IPS-18a (cell line): ENCODE measurements at regions not wholly inside any gene's neighbourhood (a gene's known extent, or its start where the extent isn't known, plus 50 kb on each side); places are given as distances from the start of the nearest gene placed in this dataset.

ENCODE experiments used
- H3K27ac ChIP-seq: one replicate; pipeline ENCODE4 v1.5.1; 2013; ENCODE audit warnings: low read length
- H3K27me3 ChIP-seq: one replicate; pipeline ENCODE4 v1.6.1; 2013; ENCODE audit warnings: mild to moderate bottlenecking, low read length; ENCODE audit not compliant: control insufficient read depth, insufficient read depth
- H3K36me3 ChIP-seq: one replicate; pipeline ENCODE4 v1.6.1; 2013; ENCODE audit warnings: low read depth, low read length; ENCODE audit not compliant: control insufficient read depth
- H3K4me1 ChIP-seq: one replicate; pipeline ENCODE4 v1.6.1; 2013; ENCODE audit warnings: low read depth, low read length; ENCODE audit not compliant: control insufficient read depth
- H3K4me3 ChIP-seq: one replicate; pipeline ENCODE4 v1.5.1; 2013; ENCODE audit warnings: low read length
- H3K9ac ChIP-seq: one replicate; pipeline ENCODE4 v1.6.1; 2013; ENCODE audit warnings: mild to moderate bottlenecking, low read length, moderate library complexity
- H3K9me3 ChIP-seq: one replicate; pipeline ENCODE4 v1.6.1; 2013; ENCODE audit warnings: low read depth, low read length; ENCODE audit not compliant: control insufficient read depth

GRCh38 chr12:124097701-124098100 lies 124.7 kb downstream of the ZNF664 start:
- H3K36me3 ChIP-seq, result no peaks in the 10 kb centered on the region
- H3K4me3 ChIP-seq, result no peak overlapping the region
- H3K27me3 ChIP-seq, result no peaks in the 10 kb centered on the region
- H3K27ac ChIP-seq, result no peak overlapping the region
- no peak overlapping the region for H3K9ac ChIP-seq
- no peaks in the 10 kb centered on the region for H3K4me1 ChIP-seq
- H3K9me3 ChIP-seq, result no peaks in the 10 kb centered on the region

- Histone ChIP-seq H3K27ac (no peak overlapping the region), H3K9ac (no peak overlapping the region), H3K9me3 (no peaks in the 10 kb centered on the region), H3K4me3 (no peak overlapping the region), H3K27me3 (no peaks in the 10 kb centered on the region), H3K36me3 (no peaks in the 10 kb centered on the region), H3K4me1 (no peaks in the 10 kb centered on the region)
These were observed 125.2 kb downstream of the ZNF664 start for GRCh38 chr12:124098101-124098757.

GRCh38 chr12:124098887-124099286 lies 125.9 kb downstream of the ZNF664 start:
- Histone ChIP-seq H3K36me3 (no peaks in the 10 kb centered on the region), H3K4me1 (no peaks in the 10 kb centered on the region), H3K9me3 (no peaks in the 10 kb centered on the region), H3K27ac (no peak overlapping the region), H3K27me3 (no peaks in the 10 kb centered on the region), H3K9ac (no peak overlapping the region), H3K4me3 (no peak overlapping the region)

- no peaks in the 10 kb centered on the region for H3K9me3 ChIP-seq
- no peak overlapping the region for H3K27ac ChIP-seq
- no peaks in the 10 kb centered on the region for H3K27me3 ChIP-seq
These were observed 126.6 kb downstream of the ZNF664 start for GRCh38 chr12:124099661-124100060.

GRCh38 chr12:124100572-124101178 lies 127.7 kb downstream of the ZNF664 start:
- Histone ChIP-seq H3K9ac (no peak overlapping the region), H3K27ac (no peak overlapping the region), H3K27me3 (no peaks in the 10 kb centered on the region), H3K9me3 (no peaks in the 10 kb centered on the region), H3K4me3 (no peak overlapping the region), H3K36me3 (no peaks in the 10 kb centered on the region), H3K4me1 (no peaks in the 10 kb centered on the region)

More at GRCh38 chr12:124099661-124100060, 126.6 kb downstream of the ZNF664 start:
- H3K4me1 ChIP-seq, result no peaks in the 10 kb centered on the region
- H3K4me3 ChIP-seq, result no peak overlapping the region
- H3K36me3 ChIP-seq, result no peaks in the 10 kb centered on the region
- H3K9ac ChIP-seq, result no peak overlapping the region

GRCh38 chr12:124105546-124105945 lies 132.5 kb downstream of the ZNF664 start:
- Histone ChIP-seq H3K9me3 (peaks cover 5% of the 10 kb centered on the region), H3K4me3 (no peak overlapping the region), H3K27ac (no peak overlapping the region), H3K9ac (no peak overlapping the region), H3K36me3 (no peaks in the 10 kb centered on the region), H3K27me3 (no peaks in the 10 kb centered on the region), H3K4me1 (peaks cover 7% of the 10 kb centered on the region)

- Histone ChIP-seq H3K36me3 (no peaks in the 10 kb centered on the region), H3K27ac (no peak overlapping the region), H3K9ac (no peak overlapping the region), H3K4me3 (no peak overlapping the region), H3K4me1 (peaks cover 10% of the 10 kb centered on the region), H3K27me3 (no peaks in the 10 kb centered on the region), H3K9me3 (peaks cover 5% of the 10 kb centered on the region)
These were observed 134.3 kb downstream of the ZNF664 start for GRCh38 chr12:124107351-124107750.

GRCh38 chr12:124109760-124110159 lies 136.7 kb downstream of the ZNF664 start:
- no peak overlapping the region for H3K27ac ChIP-seq
- H3K9me3 ChIP-seq, result peaks cover 5% of the 10 kb centered on the region
- no peaks in the 10 kb centered on the region for H3K27me3 ChIP-seq
- H3K4me1 ChIP-seq, result peaks cover 10% of the 10 kb centered on the region
- H3K4me3 ChIP-seq, result no peak overlapping the region
- H3K36me3 ChIP-seq, result no peaks in the 10 kb centered on the region
- no peak overlapping the region for H3K9ac ChIP-seq

- Histone ChIP-seq H3K9me3 (peaks cover 5% of the 10 kb centered on the region), H3K4me1 (peaks cover 10% of the 10 kb centered on the region), H3K27ac (no peak overlapping the region), H3K36me3 (no peaks in the 10 kb centered on the region), H3K27me3 (no peaks in the 10 kb centered on the region), H3K4me3 (no peak overlapping the region), H3K9ac (no peak overlapping the region)
These were observed 137.4 kb downstream of the ZNF664 start for GRCh38 chr12:124110372-124110883.

- H3K9ac ChIP-seq, result no peak overlapping the region
- H3K4me3 ChIP-seq, result no peak overlapping the region
- no peaks in the 10 kb centered on the region for H3K27me3 ChIP-seq
- no peak overlapping the region for H3K27ac ChIP-seq
- no peaks in the 10 kb centered on the region for H3K36me3 ChIP-seq
- H3K9me3 ChIP-seq, result peaks cover 5% of the 10 kb centered on the region
- peaks cover 10% of the 10 kb centered on the region for H3K4me1 ChIP-seq
These were observed 138.0 kb downstream of the ZNF664 start for GRCh38 chr12:124111006-124111405.

- Histone ChIP-seq H3K27ac (no peak overlapping the region), H3K27me3 (no peaks in the 10 kb centered on the region), H3K9ac (no peak overlapping the region), H3K4me3 (no peak overlapping the region), H3K4me1 (peaks cover 13% of the 10 kb centered on the region), H3K36me3 (no peaks in the 10 kb centered on the region), H3K9me3 (no peaks in the 10 kb centered on the region)
These were observed 141.3 kb downstream of the ZNF664 start for GRCh38 chr12:124114316-124114715.

- Histone ChIP-seq H3K4me1 (peaks cover 7% of the 10 kb centered on the region), H3K9ac (no peak overlapping the region), H3K27me3 (no peaks in the 10 kb centered on the region), H3K4me3 (no peak overlapping the region), H3K27ac (no peak overlapping the region), H3K36me3 (no peaks in the 10 kb centered on the region), H3K9me3 (no peaks in the 10 kb centered on the region)
These were observed 142.5 kb downstream of the ZNF664 start for GRCh38 chr12:124115496-124115895.
